ENCODE measurements at regions not wholly inside any gene's neighbourhood (a gene's known extent, or its start where the extent isn't known, plus 50 kb on each side); places are given as distances from the start of the nearest gene placed in this dataset.
A peak's percentile ranks its signal among the peaks of the same experiment; 100 is the strongest.

DNA sequence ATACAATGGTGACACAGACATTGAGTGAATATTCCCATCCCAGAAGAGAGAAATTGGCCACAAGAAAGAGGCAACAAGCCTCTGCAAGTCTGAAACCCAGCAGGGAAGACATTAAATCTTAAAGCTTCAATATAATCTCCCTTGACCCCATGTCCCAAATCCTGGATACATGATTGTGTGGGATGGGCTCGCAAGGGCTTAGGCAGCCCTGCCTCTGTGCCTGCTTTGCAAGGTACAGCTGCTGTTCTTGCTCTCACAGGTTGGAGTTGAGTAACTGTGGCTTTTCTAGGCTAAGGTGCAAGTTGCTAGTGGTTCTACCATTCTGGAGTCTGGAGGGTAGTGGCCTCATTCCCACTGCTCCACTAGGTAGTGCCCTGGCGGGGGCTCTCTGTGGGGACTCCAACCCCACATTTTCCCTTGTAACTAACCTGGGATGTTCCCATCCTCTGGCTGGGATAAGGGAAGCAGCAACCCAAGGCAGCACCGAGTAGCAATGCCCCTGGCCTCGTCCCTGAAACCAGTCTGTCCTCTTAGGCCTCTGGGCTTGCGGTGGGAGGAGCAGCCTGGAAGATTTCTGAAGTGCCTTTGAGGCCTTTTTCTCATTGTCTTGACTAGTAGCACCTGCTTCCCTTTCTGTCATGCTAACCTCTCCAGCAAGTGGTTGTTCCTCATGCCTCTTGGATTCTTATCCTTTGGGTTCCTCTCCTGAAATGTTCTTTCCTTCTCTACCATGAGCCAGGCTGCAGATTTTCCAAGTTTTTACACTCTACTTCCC lies 90.0 kb downstream of the FAM174B start:
- DNase-seq (ENCODE audit: low read depth): no peak

DNA sequence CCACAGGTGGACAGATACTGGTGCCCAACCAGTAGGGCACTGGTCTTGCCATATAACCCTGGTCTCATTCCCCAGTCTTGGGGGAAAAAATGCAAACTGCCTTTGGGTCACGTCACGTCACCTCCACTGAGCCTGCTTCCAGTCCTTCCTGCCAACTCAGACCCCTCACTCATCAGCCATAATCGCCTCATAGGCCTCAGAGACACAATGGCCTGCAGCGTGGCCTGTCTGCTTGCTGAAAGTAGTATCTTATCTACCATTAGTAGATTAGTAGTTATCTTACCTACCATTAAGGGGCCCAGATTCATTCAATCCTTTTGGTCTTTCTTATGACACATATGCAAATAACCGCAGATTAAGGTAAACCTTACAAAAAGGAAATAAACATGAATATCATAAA lies 93.8 kb downstream of the FAM174B start:
- no peak for DNase-seq (ENCODE audit: low read depth)

DNA sequence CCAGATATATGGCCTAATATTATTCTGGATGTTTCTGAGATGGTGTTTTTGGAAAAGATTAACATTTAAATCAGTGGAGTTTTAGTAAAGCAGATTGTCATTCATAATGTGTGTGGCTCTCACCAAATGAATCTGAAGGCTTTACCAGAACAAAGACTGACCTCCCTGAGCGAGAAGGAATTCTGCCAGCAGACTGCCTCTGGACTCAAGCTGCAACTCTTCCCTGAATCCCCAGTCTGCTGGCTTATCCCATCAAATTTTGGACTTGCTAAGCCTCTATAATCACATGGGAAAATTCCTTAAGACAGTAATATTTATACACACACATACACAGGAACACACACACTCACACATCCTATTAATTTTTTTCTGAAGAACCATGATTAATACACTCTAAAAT lies 102.3 kb downstream of the FAM174B start:
- DNase-seq (ENCODE audit: low read depth): no peak

DNA sequence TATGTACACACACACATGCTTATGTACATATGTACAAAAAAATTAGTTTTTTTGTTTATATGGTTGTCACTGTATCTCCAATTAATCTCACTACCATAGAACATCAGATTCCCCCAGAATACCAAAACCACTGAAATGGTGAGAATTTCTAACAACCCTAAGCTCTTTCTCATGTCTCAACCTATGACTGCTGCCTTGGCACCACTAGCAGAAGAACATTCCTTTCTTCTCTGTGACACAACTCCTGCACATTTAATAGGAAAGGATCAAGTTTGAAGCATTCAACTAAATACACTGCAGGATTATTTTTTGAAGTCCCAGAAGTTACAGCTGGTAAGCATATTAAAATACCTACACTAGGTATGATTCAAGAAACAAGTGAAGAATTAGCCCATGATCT lies 109.6 kb downstream of the FAM174B start:
- no peak for DNase-seq (ENCODE audit: low read depth)

DNA sequence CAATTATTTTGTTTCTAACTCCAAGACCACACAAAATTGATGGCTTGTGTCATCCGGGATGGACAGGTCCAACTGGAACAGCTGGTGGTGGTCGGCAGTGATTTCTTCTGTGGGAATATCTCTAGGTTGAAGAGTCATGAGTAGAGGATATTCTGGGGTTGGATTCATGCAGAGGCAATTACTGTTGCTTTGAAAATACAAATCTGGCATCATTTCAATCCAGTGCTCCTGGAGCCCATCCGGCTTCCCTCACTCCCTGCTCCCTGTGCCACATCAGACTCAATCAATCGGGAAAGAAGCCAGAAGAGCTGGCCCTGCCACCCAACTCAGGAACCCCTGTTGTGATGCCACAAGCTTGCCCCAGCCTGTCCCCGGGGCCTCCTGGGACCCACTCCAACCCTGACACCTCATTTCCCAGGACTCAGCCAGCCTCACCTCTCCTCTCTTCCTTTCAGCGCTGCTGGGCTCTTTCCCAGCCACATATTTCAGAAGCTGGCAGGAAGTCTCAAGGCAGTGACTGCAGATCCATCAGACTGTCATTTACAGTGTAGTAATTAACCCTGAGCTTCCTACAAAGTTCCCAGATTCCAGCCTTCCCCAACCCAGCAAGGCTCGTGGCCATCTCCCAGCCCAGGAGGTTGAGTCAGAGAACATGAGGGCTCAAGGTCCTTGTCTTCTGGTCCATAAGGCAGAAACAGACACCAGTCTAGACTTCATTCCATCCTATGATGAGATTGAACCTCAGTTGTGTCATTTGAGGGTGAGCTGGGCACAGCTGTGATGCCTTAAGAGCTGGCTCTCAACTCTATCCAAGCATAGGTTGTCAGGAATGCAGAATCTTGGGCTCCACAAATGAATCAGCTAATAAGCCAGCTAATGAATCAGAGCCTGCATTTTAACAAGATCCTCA lies 114.0 kb downstream of the FAM174B start:
- no peak for DNase-seq (ENCODE audit: low read depth)

DNA sequence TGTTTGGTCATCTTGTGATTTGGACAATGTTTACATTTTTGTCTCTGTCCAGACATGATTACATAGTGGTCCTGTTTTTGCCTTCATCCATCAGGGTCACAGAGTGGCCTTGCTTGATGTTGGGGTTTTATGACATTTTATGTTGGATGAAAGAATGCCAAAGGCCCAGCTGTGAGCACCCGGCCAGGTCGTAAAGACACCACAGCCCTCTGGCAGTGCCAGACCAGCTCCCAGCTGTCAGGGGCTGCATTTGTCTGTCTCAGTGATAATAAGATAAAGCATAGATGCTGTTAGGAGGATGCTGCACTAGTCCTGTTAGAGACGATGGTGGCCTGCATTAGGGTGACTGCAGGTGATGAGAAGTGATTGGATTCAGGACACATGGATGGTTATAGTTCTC lies 117.5 kb downstream of the FAM174B start:
- DNase-seq (ENCODE audit: low read depth): no peak

DNA sequence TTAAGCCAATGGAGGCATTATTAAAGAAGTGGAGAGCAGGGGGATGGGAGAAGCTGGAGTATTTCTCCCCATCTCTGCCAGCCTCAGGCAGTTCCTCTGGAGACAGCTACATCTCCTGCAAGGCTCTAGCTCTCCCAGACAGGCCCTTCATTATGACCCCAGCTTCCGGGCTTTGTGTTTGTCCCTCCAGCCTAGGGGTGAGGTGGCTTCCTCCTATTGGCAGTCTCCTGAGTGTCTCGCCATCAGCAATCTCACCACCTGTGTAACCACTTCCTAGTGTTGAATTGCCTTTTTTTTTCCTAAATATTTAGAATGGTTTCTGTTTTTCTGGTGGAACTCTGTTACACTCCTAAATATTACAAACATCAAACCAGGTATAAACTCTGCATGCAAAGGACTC lies 122.3 kb downstream of the FAM174B start:
- no peak for DNase-seq (ENCODE audit: low read depth)

DNA sequence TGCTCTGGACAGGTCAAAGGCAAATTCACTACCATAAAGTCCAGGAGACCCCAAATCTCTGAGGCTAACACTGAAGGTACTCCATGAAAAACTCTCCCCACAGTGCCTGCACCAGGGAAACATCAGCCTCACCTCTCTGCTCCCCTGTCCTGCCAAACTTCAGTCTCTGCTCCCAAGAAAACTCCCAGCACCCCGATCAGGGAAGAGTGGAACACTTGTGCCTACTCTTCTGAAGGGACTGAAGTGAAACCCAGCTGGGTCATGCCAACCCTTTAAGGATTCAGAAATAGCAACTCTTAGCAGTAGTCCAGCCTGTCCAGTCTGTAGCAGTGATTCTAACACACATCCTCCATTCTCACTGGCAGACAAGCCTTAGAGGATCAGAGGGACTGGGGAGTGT lies 124.2 kb downstream of the FAM174B start:
- DNase-seq (ENCODE audit: low read depth): no peak

DNA sequence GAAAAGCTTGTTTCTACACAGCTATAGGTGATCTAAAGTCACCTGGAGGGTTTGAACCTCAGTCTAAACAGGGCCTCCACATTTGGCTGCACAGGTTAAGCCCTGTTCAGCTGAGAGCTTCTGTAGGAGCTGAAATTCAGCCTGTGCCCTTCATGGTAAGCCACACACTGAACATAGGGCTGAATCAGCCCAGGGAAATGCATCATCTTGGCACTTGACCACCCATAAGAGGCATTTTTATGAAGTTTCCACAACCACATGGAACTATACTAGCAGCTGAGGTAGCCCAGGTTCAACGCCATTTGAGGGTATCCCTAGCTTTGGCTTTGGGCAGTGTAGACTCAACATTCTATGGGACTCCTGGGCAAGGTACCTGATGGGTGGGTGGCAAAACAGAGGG lies 126.8 kb downstream of the FAM174B start:
- DNase-seq (ENCODE audit: low read depth): no peak

DNA sequence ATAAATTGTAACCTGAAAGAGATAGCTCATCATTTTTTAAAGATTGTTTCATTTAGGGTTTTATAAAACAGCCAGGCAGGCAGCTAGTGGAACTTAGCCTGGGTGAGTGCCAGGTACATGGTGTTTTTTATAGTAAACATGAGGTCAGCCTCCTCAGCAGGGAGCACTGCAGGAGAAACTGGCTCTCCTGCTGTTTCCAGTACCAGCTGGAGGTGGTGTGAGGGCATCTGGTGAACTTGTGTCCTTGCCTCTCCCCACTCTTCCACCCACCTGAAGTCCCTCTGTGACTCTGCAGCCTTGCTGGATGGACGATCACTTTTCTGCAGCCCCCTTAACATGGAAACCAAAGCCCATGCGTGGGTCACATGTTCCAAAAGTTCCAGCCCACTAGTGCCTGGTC lies 128.4 kb downstream of the FAM174B start:
- no peak for DNase-seq (ENCODE audit: low read depth)

DNA sequence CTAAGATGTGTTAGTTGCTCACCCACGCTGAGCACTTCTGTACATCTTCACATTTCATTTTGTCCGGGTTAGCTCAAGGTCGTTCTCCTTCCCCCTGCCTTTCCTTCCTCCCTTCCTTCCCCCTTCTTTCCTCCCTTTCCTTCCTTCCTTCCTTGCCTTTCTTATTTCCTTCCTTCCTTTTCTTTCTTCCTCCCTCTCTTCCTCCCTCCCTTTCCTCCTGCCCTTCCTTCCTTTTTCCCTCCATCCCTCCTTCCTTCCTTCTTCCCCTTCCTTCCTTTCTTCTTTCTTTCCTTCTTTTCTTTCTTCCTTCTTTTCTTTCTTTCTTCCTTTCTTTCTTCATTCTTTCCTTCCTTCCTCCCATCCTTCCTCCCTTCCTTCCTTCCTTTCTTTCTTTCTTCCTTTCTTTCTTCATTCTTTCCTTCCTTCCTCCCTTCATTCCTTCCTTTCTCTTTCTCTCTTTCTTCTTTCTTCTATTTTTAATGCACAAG lies 129.8 kb downstream of the FAM174B start:
- DNase-seq (ENCODE audit: low read depth): no peak

DNA sequence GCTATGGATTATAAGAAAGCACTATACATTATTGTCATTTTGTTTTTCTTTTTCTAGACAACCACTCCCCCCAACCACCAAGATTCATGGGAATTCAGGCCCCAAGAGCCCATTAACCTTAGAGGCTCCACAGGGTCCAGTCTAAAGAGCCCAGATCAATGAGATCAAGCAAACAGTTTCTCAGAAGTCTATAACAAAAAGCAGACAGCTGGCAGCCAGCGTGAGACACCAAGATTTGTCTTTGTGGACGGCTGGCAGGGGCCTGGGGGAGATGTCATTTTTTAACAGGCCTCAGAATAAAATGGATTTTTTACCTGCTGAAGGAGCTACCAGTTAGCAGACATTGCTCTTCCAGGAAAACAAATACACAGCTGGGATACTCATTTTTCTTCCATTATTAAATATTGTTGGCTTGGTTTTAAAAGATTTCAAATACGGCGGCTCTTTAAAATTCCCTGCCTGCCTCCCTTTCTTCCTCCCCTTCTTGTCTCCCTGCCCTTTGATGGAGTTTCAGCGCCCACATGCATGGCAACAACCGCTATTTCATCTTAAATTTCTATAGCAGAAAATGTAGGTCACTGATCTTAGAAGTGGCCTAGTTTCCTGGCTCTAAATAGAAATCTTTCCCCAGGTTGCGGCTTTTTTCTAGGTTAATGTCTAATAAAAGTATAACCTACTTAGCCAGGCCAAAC lies 130.6 kb downstream of the FAM174B start:
- DNase-seq (ENCODE audit: low read depth): no peak

DNA sequence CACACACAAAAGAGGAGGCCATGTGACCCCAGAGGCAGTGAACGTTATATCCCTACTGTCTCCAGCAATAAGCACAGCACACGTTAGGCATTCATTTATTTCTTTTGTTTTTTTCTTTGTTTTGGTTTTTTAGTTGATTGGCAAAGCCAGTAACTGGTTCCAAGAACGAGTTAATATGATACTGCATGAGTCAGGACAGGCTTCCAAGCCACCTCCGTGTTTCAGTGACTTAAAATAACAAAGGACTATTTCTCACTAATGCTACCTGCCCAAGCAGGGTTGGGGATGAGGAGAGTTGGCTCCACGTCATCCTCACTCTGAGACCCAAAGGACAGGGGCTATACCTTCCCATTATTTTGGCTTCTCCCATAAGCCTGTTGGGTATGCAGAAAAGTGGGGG lies 130.5 kb downstream of the ST8SIA2 start:
- DNase-seq (ENCODE audit: low read depth): no peak

DNA sequence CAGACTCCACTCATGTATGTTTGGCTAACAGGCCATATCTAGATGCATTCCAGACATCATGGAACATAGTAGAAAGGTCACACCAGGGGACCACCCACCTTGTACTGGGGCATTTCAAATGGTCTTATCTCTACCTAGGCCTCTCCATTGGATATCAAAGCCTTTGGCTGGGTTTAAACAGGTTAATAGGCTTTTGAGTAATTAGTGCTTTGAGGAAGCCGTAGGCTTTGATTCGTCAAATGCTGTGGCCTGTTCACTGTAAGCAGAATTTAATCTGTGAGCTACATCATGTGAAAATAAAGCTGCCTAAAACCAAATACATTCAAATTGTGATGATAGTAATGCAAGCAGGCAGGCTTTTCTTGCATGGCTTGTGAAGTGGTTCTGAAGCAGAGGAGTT lies 129.5 kb downstream of the ST8SIA2 start:
- DNase-seq (ENCODE audit: low read depth): no peak

DNA sequence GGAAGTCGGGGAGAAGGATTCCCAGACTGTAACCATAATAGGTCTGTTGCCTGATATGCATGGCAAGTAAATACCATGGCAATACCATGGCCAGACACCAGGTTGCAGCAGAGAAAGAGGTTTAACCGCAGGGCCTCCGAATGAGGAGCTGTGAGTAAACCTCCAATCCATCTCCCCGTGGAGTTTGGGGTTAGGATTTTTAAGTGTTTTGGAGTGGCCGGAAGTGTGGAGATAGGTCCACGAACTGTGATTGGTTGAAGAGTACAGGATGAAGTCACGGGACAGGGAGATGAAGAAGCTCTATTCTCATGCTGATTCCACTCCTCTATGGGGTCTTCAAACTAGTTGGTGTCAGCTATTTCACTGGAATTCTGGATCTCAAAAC lies 127.9 kb downstream of the ST8SIA2 start:
- DNase-seq (ENCODE audit: low read depth): peak; percentile 9

DNA sequence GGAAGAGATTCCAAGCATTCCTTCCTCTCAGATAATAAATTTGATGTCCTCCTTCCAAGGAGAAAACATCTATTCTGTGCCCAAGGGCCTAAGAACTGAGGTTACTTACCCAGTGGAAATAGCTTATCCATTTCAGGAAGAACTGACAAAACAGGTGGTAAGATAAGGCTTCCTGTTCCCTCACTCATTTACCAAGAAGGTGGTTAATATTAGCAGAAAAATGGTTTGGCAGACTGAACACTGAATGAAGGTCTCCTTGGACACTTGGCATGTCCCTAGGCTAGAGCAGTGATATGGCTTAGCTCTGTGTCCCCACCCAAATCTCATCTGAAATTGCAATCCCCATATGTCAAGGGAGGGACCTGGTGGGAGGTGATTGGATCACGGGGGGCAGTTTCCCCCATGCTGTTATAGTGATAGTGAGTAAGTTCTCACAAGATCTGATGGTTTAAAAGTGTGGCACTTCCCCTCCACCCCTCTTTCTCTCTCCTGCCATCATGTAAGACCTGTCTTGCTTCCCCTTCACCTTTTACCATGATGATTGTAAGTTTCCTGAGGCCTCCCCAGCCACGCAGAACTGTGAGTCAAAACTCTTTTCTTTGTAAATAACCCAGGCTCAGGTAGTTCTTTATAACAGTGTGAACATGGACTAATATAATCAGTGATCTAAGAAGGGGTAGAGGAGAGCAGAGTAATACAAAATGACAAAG lies 127.4 kb downstream of the ST8SIA2 start:
- no peak for DNase-seq (ENCODE audit: low read depth)

DNA sequence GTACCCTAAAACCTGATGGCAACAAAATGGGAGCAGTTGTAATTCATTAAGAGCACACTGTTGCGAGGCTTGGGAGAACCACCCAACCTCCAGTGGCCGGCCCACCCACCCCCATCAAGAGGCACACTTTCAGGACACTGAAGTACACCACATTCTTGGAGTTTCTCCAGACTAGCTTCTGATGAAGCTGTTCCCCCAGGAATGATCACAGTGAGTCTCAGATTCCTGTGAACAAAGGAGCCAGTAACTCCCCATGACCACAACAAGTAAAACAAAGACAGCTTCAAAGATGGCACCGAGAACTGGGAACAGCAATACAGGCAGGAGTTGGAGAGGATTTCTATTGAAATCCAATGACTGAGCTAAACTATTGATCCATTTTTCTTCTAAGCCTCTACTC lies 126.0 kb downstream of the ST8SIA2 start:
- no peak for DNase-seq (ENCODE audit: low read depth)

Measured in stimulated activated CD8-positive, alpha-beta memory T cell treated with anti-CD3 and anti-CD28 coated beads, Interleukin-12 subunit alpha, Interleukin-12 subunit beta, amount 100 ng/mL, for 1 hour (primary cell).